GM23338 (cell line): ENCODE measurements at regions not wholly inside any gene's neighbourhood (a gene's known extent, or its start where the extent isn't known, plus 50 kb on each side); places are given as distances from the start of the nearest gene placed in this dataset.

Experiments
- CREB1 ChIP-seq: fragments of 250-450 bp; sonication (Bioruptor Pico); IDR thresholded peaks from 2 replicates; pipeline ENCODE4 v1.5.0; 2020; ENCODE audit warnings: low read depth, mild to moderate bottlenecking, moderate library complexity
- EZH2 ChIP-seq: fragments of 200-600 bp; sonication (generic); IDR thresholded peaks from one replicate; pipeline ENCODE4 v1.8.0; 2017; ENCODE audit warnings: antibody characterized with exemption, mild to moderate bottlenecking, low read depth; ENCODE audit not compliant: unreplicated experiment
- EZH2phosphoT487 ChIP-seq: fragments of 200-600 bp; sonication (generic); IDR thresholded peaks from one replicate; pipeline ENCODE4 v1.8.1; 2018; ENCODE audit warnings: antibody characterized with exemption; ENCODE audit not compliant: unreplicated experiment
- JUNB ChIP-seq: IDR thresholded peaks from one replicate; pipeline ENCODE4 v1.6.1; 2016; ENCODE audit warnings: antibody characterized with exemption; ENCODE audit not compliant: unreplicated experiment
- POLR2AphosphoS5 ChIP-seq: IDR thresholded peaks from 2 replicates; pipeline ENCODE4 v1.6.1; 2016; ENCODE audit warnings: antibody characterized with exemption, low read depth
- REST ChIP-seq: IDR thresholded peaks from one replicate; pipeline ENCODE4 v1.6.1; 2018; ENCODE audit warnings: antibody characterized with exemption; ENCODE audit not compliant: unreplicated experiment
- STAT1 ChIP-seq: IDR thresholded peaks from one replicate; pipeline ENCODE4 v1.6.1; 2016; ENCODE audit warnings: antibody characterized with exemption; ENCODE audit not compliant: unreplicated experiment
- TF ChIP-seq, protein P1 (sequence below), 2 experiments: fragments of 200-600 bp in 1 of 2; sonication (generic) in 1 of 2; conservative IDR thresholded peaks; 2 replicates each; pipeline versions ENCODE4 v1.5.1 to v1.6.1; 2016 to 2017; ENCODE audit warnings: antibody characterized with exemption in 2 of 2, low read depth in 2 of 2, mild to moderate bottlenecking in 2 of 2, moderate library complexity in 1 of 2
- TF ChIP-seq, protein P2 (sequence below): IDR thresholded peaks from 2 replicates; pipeline ENCODE4 v1.6.1; 2016; ENCODE audit warnings: antibody characterized with exemption

- TF ChIP-seq, protein P1, sequence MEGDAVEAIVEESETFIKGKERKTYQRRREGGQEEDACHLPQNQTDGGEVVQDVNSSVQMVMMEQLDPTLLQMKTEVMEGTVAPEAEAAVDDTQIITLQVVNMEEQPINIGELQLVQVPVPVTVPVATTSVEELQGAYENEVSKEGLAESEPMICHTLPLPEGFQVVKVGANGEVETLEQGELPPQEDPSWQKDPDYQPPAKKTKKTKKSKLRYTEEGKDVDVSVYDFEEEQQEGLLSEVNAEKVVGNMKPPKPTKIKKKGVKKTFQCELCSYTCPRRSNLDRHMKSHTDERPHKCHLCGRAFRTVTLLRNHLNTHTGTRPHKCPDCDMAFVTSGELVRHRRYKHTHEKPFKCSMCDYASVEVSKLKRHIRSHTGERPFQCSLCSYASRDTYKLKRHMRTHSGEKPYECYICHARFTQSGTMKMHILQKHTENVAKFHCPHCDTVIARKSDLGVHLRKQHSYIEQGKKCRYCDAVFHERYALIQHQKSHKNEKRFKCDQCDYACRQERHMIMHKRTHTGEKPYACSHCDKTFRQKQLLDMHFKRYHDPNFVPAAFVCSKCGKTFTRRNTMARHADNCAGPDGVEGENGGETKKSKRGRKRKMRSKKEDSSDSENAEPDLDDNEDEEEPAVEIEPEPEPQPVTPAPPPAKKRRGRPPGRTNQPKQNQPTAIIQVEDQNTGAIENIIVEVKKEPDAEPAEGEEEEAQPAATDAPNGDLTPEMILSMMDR (conservative IDR thresholded peaks at IDR 0.05; ENCODE audit: low read depth in 2 of 2): no peak
- TF ChIP-seq EZH2: no peak
- TF ChIP-seq POLR2AphosphoS5: no peak
- no peak for TF ChIP-seq REST
- no peak for TF ChIP-seq JUNB
- no peak for TF ChIP-seq EZH2phosphoT487
- TF ChIP-seq STAT1: no peak
- no peak for TF ChIP-seq CREB1 (CRISPR knock-in tag)
- TF ChIP-seq, protein P2, sequence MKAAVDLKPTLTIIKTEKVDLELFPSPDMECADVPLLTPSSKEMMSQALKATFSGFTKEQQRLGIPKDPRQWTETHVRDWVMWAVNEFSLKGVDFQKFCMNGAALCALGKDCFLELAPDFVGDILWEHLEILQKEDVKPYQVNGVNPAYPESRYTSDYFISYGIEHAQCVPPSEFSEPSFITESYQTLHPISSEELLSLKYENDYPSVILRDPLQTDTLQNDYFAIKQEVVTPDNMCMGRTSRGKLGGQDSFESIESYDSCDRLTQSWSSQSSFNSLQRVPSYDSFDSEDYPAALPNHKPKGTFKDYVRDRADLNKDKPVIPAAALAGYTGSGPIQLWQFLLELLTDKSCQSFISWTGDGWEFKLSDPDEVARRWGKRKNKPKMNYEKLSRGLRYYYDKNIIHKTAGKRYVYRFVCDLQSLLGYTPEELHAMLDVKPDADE: no peak
These were observed 159.7 kb downstream of the USP31 start for GRCh38 chr16:22989598-22989997.
